SHP77 (cell line): ENCODE measurements at regions not wholly inside any gene's neighbourhood (a gene's known extent, or its start where the extent isn't known, plus 50 kb on each side); places are given as distances from the start of the nearest gene placed in this dataset.
A peak's percentile ranks its signal among the peaks of the same experiment; 100 is the strongest.
"Not testable (repeated sequence)": the region's sequence is repeated elsewhere in the genome, so short reads cannot be mapped to it uniquely, and the experiment has no call there.

Source experiments
- DNase-seq, 2 experiments: peaks; one replicate each; lab custom pipeline; 2025; lab: John Stamatoyannopoulos, UW

- DNase-seq: no peak
Observed at GRCh38 chr6:27854421-27854820, 57.8 kb downstream of the OR2B2 start.

- no peak for DNase-seq
Observed at GRCh38 chr6:27851440-27851839, 60.8 kb downstream of the OR2B2 start.

- DNase-seq: not testable (repeated sequence)
Observed at GRCh38 chr6:27849001-27849400, 63.2 kb downstream of the OR2B2 start.

GRCh38 chr6:27847706-27848105, 64.5 kb downstream of the OR2B2 start:
- no peak for DNase-seq

- DNase-seq: no peak
Observed at GRCh38 chr6:27840572-27840971, 71.6 kb downstream of the OR2B2 start.

- peak; percentile 44 to 48 for DNase-seq
Observed at GRCh38 chr6:27839626-27840475, 72.3 kb downstream of the OR2B2 start.

GRCh38 chr6:27838945-27839625, 73.1 kb downstream of the OR2B2 start:
- no peak for DNase-seq

GRCh38 chr6:27838058-27838944, 73.9 kb downstream of the OR2B2 start:
- DNase-seq: peak; percentile 97 to 98

- DNase-seq: no peak
Observed at GRCh38 chr6:27837625-27838057, 74.6 kb downstream of the OR2B2 start.

GRCh38 chr6:27836783-27837624, 75.2 kb downstream of the OR2B2 start:
- DNase-seq: peak; percentile 74 to 81

- no peak for DNase-seq
Observed at GRCh38 chr6:27836141-27836782, 75.9 kb downstream of the OR2B2 start.

- no peak for DNase-seq
Observed at GRCh38 chr6:27834879-27835549, 77.2 kb downstream of the OR2B2 start.

GRCh38 chr6:27834384-27834783, 77.8 kb downstream of the OR2B2 start:
- DNase-seq: no peak

- DNase-seq: peak; percentile 50 to 75
Observed at GRCh38 chr6:27831434-27832081, 80.6 kb downstream of the OR2B2 start.

GRCh38 chr6:27830600-27831433, 81.4 kb downstream of the OR2B2 start:
- peak in 1 of 2 experiments; percentile 58 for DNase-seq

- no peak for DNase-seq
Observed at GRCh38 chr6:27830212-27830599, 82.0 kb downstream of the OR2B2 start.

- no peak for DNase-seq
Observed at GRCh38 chr6:27829453-27830211, 82.6 kb downstream of the OR2B2 start.

GRCh38 chr6:27827477-27827876, 84.7 kb downstream of the OR2B2 start:
- DNase-seq: not testable (repeated sequence)
